Liver (tissue), 8 donors: ENCODE measurements at regions not wholly inside any gene's neighbourhood (a gene's known extent, or its start where the extent isn't known, plus 50 kb on each side); places are given as distances from the start of the nearest gene placed in this dataset.

Experiments used
- DNase-seq: peaks from one replicate; pipeline ENCODE4 v3.0.0-alpha.2; 2017; ENCODE audit warnings: low spot score
- H3K27ac ChIP-seq, 2 donors: one replicate each; pipeline ENCODE4 v1.7.0; 2013; ENCODE audit warnings: inconsistent platforms in 2 of 2, low read length in 2 of 2, control low read depth in 1 of 2, low read depth in 1 of 2, mild to moderate bottlenecking in 1 of 2
- H3K27me3 ChIP-seq, 4 donors: one replicate each; pipeline versions ENCODE4 v1.6.1 to v1.7.0; 2013; ENCODE audit warnings: low read length in 3 of 4, inconsistent platforms in 1 of 4, mild to moderate bottlenecking in 1 of 4, moderate library complexity in 1 of 4; ENCODE audit not compliant: control insufficient read depth in 4 of 4, insufficient read depth in 4 of 4
- H3K36me3 ChIP-seq, 4 donors: one replicate each; pipeline versions ENCODE4 v1.6.1 to v1.7.0; 2013; ENCODE audit warnings: low read length in 3 of 4, mild to moderate bottlenecking in 3 of 4, low read depth in 1 of 4, moderate library complexity in 1 of 4; ENCODE audit not compliant: control insufficient read depth in 4 of 4, insufficient read depth in 3 of 4
- H3K4me1 ChIP-seq, 4 donors: one replicate each; pipeline versions ENCODE4 v1.6.1 to v1.7.0; 2013; ENCODE audit warnings: low read length in 3 of 4, mild to moderate bottlenecking in 3 of 4, moderate library complexity in 1 of 4; ENCODE audit not compliant: control insufficient read depth in 4 of 4, insufficient read depth in 4 of 4
- H3K4me3 ChIP-seq, 3 donors: one replicate each; pipeline versions ENCODE4 v1.6.1 to v1.7.0; 2013; ENCODE audit warnings: low read length in 3 of 3, control low read depth in 1 of 3, low read depth in 1 of 3, mild to moderate bottlenecking in 1 of 3
- H3K9ac ChIP-seq, 2 donors: one replicate each; pipeline ENCODE4 v1.7.0; 2013; ENCODE audit warnings: low read length in 2 of 2, mild to moderate bottlenecking in 2 of 2, moderate library complexity in 2 of 2, control low read depth in 1 of 2, low read depth in 1 of 2
- H3K9me3 ChIP-seq, 4 donors: one replicate each; pipeline versions ENCODE4 v1.6.1 to v1.7.0; 2013; ENCODE audit warnings: low read length in 3 of 4; ENCODE audit not compliant: control insufficient read depth in 4 of 4
- EGR1 ChIP-seq, 2 donors: IDR thresholded peaks; 2 replicates each; pipeline ENCODE4 v1.6.1; 2016 to 2018; ENCODE audit warnings: antibody characterized with exemption in 2 of 2, low read depth in 2 of 2
- FOXA1 ChIP-seq: IDR thresholded peaks from 2 replicates; pipeline ENCODE4 v1.6.1; 2016; ENCODE audit warnings: antibody characterized with exemption
- FOXA2 ChIP-seq: IDR thresholded peaks from 2 replicates; pipeline ENCODE4 v1.6.1; 2016; ENCODE audit warnings: antibody characterized with exemption
- GABPA ChIP-seq, 2 donors: IDR thresholded peaks in 1 of 2; conservative IDR thresholded peaks in 1 of 2; 2 replicates each; pipeline ENCODE4 v1.6.1; 2016; ENCODE audit warnings: antibody characterized with exemption in 2 of 2, mild to moderate bottlenecking in 1 of 2, moderate library complexity in 1 of 2
- HNF4G ChIP-seq: IDR thresholded peaks from 2 replicates; pipeline ENCODE4 v1.6.1; 2016; ENCODE audit warnings: antibody characterized with exemption
- JUND ChIP-seq, 2 donors: IDR thresholded peaks; 2 replicates each; pipeline ENCODE4 v1.6.1; 2016; ENCODE audit warnings: antibody characterized with exemption in 2 of 2
- RAD21 ChIP-seq, 2 donors: IDR thresholded peaks; 2 replicates each; pipeline ENCODE4 v1.6.1; 2016; ENCODE audit warnings: antibody characterized with exemption in 2 of 2, mild to moderate bottlenecking in 2 of 2
- RXRA ChIP-seq, 2 donors: IDR thresholded peaks; 2 replicates each; pipeline ENCODE4 v1.6.1; 2017 to 2018; ENCODE audit warnings: antibody characterized with exemption in 2 of 2, mild to moderate bottlenecking in 1 of 2
- SP1 ChIP-seq: IDR thresholded peaks from 2 replicates; pipeline ENCODE4 v1.6.1; 2018; ENCODE audit warnings: antibody characterized with exemption, mild to moderate bottlenecking
- TAF1 ChIP-seq: conservative IDR thresholded peaks from 2 replicates; pipeline ENCODE4 v1.6.1; 2016; ENCODE audit warnings: antibody characterized with exemption, mild to moderate bottlenecking
- YY1 ChIP-seq: IDR thresholded peaks from 2 replicates; pipeline ENCODE4 v1.6.1; 2016; ENCODE audit warnings: antibody characterized with exemption, mild to moderate bottlenecking
- WGBS: extraction: QIAGEN DNeasy Blood & Tissue Kit; methylation state at CpG from one replicate; pipeline ENCODE4 v1.1.7; 2013; 5-methylcytosine and 5-hydroxymethylcytosine counted together
- TF ChIP-seq, protein P1 (sequence below): fragments of 150-350 bp; IDR thresholded peaks from 2 replicates; pipeline ENCODE4 v1.5.1; 2017; ENCODE audit warnings: improper control_type of control experiment, low read depth, low read length; ENCODE audit not compliant: missing input control
- TF ChIP-seq, protein P2 (sequence below): IDR thresholded peaks from 2 replicates; pipeline ENCODE4 v1.6.1; 2016; ENCODE audit warnings: antibody characterized with exemption
- TF ChIP-seq, protein P3 (sequence below): IDR thresholded peaks from 2 replicates; pipeline ENCODE4 v1.6.1; 2016; ENCODE audit warnings: antibody characterized with exemption, mild to moderate bottlenecking
- TF ChIP-seq, protein P4 (sequence below): IDR thresholded peaks from 2 replicates; pipeline ENCODE4 v1.6.1; 2016; ENCODE audit warnings: antibody characterized with exemption
- donor health status: healthy.
- donor health status: healthy.
- donor health status: healthy.
- donor health status: healthy.
- donor health status: healthy.

DNA sequence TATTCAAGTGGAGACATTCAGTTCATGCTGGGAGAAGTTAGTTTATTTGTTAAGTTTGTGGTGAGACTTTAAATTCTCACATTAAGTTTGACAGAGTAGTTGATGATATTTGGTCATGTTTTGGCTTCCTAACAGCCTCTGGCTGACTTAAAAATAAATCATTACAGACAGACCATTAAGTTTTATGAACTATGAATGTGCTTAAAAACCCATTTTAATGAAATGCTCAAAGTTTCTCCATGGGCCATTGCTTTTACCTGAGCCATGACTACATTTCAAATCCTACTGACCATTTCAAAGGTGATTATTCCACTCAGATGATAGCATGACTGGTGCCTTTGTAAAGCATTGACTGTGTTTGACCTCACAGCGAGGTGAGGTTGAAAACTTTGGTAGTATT lies 192.7 kb downstream of the LRRC70 start (continued):
- TF ChIP-seq, protein P1, sequence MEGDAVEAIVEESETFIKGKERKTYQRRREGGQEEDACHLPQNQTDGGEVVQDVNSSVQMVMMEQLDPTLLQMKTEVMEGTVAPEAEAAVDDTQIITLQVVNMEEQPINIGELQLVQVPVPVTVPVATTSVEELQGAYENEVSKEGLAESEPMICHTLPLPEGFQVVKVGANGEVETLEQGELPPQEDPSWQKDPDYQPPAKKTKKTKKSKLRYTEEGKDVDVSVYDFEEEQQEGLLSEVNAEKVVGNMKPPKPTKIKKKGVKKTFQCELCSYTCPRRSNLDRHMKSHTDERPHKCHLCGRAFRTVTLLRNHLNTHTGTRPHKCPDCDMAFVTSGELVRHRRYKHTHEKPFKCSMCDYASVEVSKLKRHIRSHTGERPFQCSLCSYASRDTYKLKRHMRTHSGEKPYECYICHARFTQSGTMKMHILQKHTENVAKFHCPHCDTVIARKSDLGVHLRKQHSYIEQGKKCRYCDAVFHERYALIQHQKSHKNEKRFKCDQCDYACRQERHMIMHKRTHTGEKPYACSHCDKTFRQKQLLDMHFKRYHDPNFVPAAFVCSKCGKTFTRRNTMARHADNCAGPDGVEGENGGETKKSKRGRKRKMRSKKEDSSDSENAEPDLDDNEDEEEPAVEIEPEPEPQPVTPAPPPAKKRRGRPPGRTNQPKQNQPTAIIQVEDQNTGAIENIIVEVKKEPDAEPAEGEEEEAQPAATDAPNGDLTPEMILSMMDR = no peak
- TF ChIP-seq RXRA (IDR thresholded peaks at IDR 0.05) = no peak
- no peak for TF ChIP-seq FOXA2
- no peak for TF ChIP-seq EGR1 (IDR thresholded peaks at IDR 0.05; ENCODE audit: low read depth in 2 of 2)
- TF ChIP-seq GABPA (IDR thresholded peaks at IDR 0.05 in 1 of 2, conservative IDR thresholded peaks at IDR 0.05 in 1 of 2) = no peak
- TF ChIP-seq TAF1 = no peak
- TF ChIP-seq RAD21 (IDR thresholded peaks at IDR 0.05) = no peak
- TF ChIP-seq, protein P2, sequence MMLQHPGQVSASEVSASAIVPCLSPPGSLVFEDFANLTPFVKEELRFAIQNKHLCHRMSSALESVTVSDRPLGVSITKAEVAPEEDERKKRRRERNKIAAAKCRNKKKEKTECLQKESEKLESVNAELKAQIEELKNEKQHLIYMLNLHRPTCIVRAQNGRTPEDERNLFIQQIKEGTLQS = no peak

DNA sequence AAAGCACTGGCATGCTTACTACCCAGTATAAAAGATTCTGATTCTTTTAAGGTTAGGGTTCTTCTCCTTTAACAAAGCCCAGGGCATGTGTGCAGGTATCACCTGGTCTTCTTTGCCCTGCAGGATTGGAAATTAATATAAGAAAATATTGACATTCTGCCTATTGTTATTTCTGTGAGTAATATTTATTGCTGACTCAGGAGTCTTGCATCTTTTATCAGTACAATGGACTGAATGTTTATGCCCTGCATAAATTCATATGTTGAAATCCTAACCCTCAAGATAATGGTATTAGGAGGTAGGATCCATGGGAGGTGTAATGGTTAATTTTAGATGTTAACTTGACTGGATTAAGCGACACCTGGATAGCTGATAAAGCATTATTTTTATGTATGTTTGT lies 189.0 kb downstream of the LRRC70 start:
- no peak overlapping the region for H3K9ac ChIP-seq
- H3K4me3 ChIP-seq = no peak overlapping the region
- H3K4me1 ChIP-seq = no peaks in the 10 kb centered on the region
- no peaks in the 10 kb centered on the region for H3K27me3 ChIP-seq
- H3K9me3 ChIP-seq = no peaks in the 10 kb centered on the region
- no peak overlapping the region for H3K27ac ChIP-seq
- TF ChIP-seq TAF1 = no peak
- TF ChIP-seq JUND (IDR thresholded peaks at IDR 0.05) = no peak
- TF ChIP-seq, protein P2 = no peak
- TF ChIP-seq, protein P3, sequence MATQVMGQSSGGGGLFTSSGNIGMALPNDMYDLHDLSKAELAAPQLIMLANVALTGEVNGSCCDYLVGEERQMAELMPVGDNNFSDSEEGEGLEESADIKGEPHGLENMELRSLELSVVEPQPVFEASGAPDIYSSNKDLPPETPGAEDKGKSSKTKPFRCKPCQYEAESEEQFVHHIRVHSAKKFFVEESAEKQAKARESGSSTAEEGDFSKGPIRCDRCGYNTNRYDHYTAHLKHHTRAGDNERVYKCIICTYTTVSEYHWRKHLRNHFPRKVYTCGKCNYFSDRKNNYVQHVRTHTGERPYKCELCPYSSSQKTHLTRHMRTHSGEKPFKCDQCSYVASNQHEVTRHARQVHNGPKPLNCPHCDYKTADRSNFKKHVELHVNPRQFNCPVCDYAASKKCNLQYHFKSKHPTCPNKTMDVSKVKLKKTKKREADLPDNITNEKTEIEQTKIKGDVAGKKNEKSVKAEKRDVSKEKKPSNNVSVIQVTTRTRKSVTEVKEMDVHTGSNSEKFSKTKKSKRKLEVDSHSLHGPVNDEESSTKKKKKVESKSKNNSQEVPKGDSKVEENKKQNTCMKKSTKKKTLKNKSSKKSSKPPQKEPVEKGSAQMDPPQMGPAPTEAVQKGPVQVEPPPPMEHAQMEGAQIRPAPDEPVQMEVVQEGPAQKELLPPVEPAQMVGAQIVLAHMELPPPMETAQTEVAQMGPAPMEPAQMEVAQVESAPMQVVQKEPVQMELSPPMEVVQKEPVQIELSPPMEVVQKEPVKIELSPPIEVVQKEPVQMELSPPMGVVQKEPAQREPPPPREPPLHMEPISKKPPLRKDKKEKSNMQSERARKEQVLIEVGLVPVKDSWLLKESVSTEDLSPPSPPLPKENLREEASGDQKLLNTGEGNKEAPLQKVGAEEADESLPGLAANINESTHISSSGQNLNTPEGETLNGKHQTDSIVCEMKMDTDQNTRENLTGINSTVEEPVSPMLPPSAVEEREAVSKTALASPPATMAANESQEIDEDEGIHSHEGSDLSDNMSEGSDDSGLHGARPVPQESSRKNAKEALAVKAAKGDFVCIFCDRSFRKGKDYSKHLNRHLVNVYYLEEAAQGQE = no peak
- TF ChIP-seq YY1 = no peak
- TF ChIP-seq EGR1 (IDR thresholded peaks at IDR 0.05; ENCODE audit: low read depth in 2 of 2) = no peak
- TF ChIP-seq RAD21 (IDR thresholded peaks at IDR 0.05) = no peak
- no peak for TF ChIP-seq SP1
- no peak for TF ChIP-seq RXRA (IDR thresholded peaks at IDR 0.05)
- TF ChIP-seq FOXA2 = no peak
- TF ChIP-seq FOXA1 = no peak
- no peak for TF ChIP-seq GABPA (IDR thresholded peaks at IDR 0.05 in 1 of 2, conservative IDR thresholded peaks at IDR 0.05 in 1 of 2)
- 81% methylated on average over 1 of the region's 1 CpG for WGBS
- no peaks in the 10 kb centered on the region for H3K36me3 ChIP-seq
- no peak for DNase-seq

DNA sequence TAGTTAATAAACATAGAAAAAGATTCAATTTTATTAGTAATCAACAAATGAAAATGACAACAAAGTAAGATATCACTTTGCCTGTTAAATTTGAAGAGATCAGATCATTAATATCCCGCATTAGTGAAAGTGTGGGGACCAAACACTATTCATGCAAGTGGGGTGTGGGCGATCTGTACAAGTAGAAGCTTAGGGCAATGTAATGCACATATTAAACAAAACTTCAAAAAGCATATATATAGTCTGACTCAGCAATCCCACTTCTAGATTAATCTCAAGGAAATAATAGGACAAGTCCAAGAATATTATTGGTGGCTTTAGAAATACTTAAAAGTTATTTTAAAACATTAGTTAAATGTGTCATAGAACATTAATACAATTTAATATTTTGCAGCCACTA lies 188.5 kb downstream of the LRRC70 start:
- H3K27ac ChIP-seq = no peak overlapping the region
- WGBS = 92% methylated on average over 2 of the region's 2 CpGs
- no peak for DNase-seq

More for the DNA sequence above, 188.5 kb downstream of the LRRC70 start:
- TF ChIP-seq HNF4G (no peak), FOXA2 (no peak), YY1 (no peak), EGR1 (IDR thresholded peaks at IDR 0.05; ENCODE audit: low read depth in 2 of 2) (no peak), GABPA (IDR thresholded peaks at IDR 0.05 in 1 of 2, conservative IDR thresholded peaks at IDR 0.05 in 1 of 2) (no peak), TAF1 (no peak), SP1 (no peak)
- TF ChIP-seq, protein P4, sequence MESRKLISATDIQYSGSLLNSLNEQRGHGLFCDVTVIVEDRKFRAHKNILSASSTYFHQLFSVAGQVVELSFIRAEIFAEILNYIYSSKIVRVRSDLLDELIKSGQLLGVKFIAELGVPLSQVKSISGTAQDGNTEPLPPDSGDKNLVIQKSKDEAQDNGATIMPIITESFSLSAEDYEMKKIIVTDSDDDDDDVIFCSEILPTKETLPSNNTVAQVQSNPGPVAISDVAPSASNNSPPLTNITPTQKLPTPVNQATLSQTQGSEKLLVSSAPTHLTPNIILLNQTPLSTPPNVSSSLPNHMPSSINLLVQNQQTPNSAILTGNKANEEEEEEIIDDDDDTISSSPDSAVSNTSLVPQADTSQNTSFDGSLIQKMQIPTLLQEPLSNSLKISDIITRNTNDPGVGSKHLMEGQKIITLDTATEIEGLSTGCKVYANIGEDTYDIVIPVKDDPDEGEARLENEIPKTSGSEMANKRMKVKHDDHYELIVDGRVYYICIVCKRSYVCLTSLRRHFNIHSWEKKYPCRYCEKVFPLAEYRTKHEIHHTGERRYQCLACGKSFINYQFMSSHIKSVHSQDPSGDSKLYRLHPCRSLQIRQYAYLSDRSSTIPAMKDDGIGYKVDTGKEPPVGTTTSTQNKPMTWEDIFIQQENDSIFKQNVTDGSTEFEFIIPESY = no peak
- TF ChIP-seq, protein P2 = no peak
- Histone ChIP-seq H3K4me3 (no peak overlapping the region), H3K4me1 (no peaks in the 10 kb centered on the region), H3K9me3 (no peaks in the 10 kb centered on the region), H3K36me3 (no peaks in the 10 kb centered on the region), H3K27me3 (no peaks in the 10 kb centered on the region), H3K9ac (no peak overlapping the region)
